ENCODE measurements at regions not wholly inside any gene's neighbourhood (a gene's known extent, or its start where the extent isn't known, plus 50 kb on each side); places are given as distances from the start of the nearest gene placed in this dataset.

GRCh38 chr15:98286200-98286599, 325.7 kb downstream of the ARRDC4 start:
- Mint-ChIP-seq H3K27me3 (peaks cover 21% of the 10 kb centered on the region), H3K9me3 (ENCODE audit: insufficient read depth) (peaks cover 2% of the 10 kb centered on the region), H3K4me3 (no peak overlapping the region), H3K4me1 (peaks cover under 1% of the 10 kb centered on the region), H3K27ac (no peak overlapping the region)
- DNase-seq, result no peak
- Histone ChIP-seq H3K4me3 (ENCODE audit: control extremely low read depth in 1 of 5, extremely low read depth in 1 of 5, insufficient read depth in 1 of 5, low read depth in 2 of 5, low read length in 4 of 5) (no peak overlapping the region), H3K9ac (ENCODE audit: low read length) (no peak overlapping the region), H3K27me3 (replicated peaks in 1 of 4; ENCODE audit: control extremely low read depth in 1 of 4, control insufficient read depth in 3 of 4, insufficient read depth in 4 of 4, low read length in 3 of 4) (peaks cover 0 to 4% (median 0%) of the 10 kb centered on the region in 4 experiments), H3K4me2 (replicated peaks; ENCODE audit: low read depth, low read length, poor library complexity, severe bottlenecking) (no peak overlapping the region), H3K79me2 (ENCODE audit: control insufficient read depth, insufficient read depth, low read length) (no peaks in the 10 kb centered on the region), H3K27ac (ENCODE audit: low read length in 2 of 2) (no peak overlapping the region), H2AFZ (ENCODE audit: insufficient read depth, low read depth, low read length, poor library complexity, severe bottlenecking) (no peak overlapping the region), H3K9me3 (ENCODE audit: control extremely low read depth in 1 of 3, control insufficient read depth in 2 of 3, insufficient read depth in 1 of 3, low read length in 2 of 3) (peaks cover 0 to 11% (median 0%) of the 10 kb centered on the region in 3 donors), H3K4me1 (ENCODE audit: control insufficient read depth in 2 of 2, insufficient read depth in 2 of 2, low read length in 2 of 2) (no peaks in the 10 kb centered on the region), H4K20me1 (ENCODE audit: control insufficient read depth, insufficient read depth, low read length, poor library complexity, severe bottlenecking) (no peaks in the 10 kb centered on the region), H3K36me3 (replicated peaks in 1 of 2; ENCODE audit: control extremely low read depth in 1 of 2, control insufficient read depth in 1 of 2, extremely low read depth in 1 of 2, insufficient read depth in 2 of 2, low read length in 1 of 2) (no peaks in the 10 kb centered on the region)
- POLR2A ChIA-PET, result no interaction called here
- intact Hi-C loops (cut with micrococcal nuclease), result no loop called here
- 75% methylated on average over 5 of the region's 5 CpGs for WGBS (ENCODE audit: insufficient coverage)
- no peak for ATAC-seq (ENCODE audit: low read depth)
- CTCF ChIA-PET, result interaction anchor here (0.9 kb wide), 1 partner anchor 26 kb away, joined by 4 read pairs; no protein-coding TSS in a partner anchor
- TF ChIP-seq CTCF (IDR thresholded peaks at IDR 0.05) (no peak), EZH2 (IDR thresholded peaks at IDR 0.05; ENCODE audit: borderline replicate concordance, insufficient read depth, low read depth, low read length, poor library complexity, severe bottlenecking) (no peak)

- H3K27me3 Mint-ChIP-seq, result peaks cover 27% of the 10 kb centered on the region
- Histone ChIP-seq H3K79me2 (ENCODE audit: control insufficient read depth, insufficient read depth, low read length) (no peaks in the 10 kb centered on the region), H4K20me1 (ENCODE audit: control insufficient read depth, insufficient read depth, low read length, poor library complexity, severe bottlenecking) (no peaks in the 10 kb centered on the region), H3K4me1 (ENCODE audit: control insufficient read depth in 2 of 2, insufficient read depth in 2 of 2, low read length in 2 of 2) (no peaks in the 10 kb centered on the region), H3K4me2 (replicated peaks; ENCODE audit: low read depth, low read length, poor library complexity, severe bottlenecking) (no peak overlapping the region), H3K36me3 (replicated peaks in 1 of 2; ENCODE audit: control extremely low read depth in 1 of 2, control insufficient read depth in 1 of 2, extremely low read depth in 1 of 2, insufficient read depth in 2 of 2, low read length in 1 of 2) (no peaks in the 10 kb centered on the region), H3K27ac (ENCODE audit: low read length in 2 of 2) (no peak overlapping the region), H3K9me3 (ENCODE audit: control extremely low read depth in 1 of 3, control insufficient read depth in 2 of 3, insufficient read depth in 1 of 3, low read length in 2 of 3) (peaks cover 0 to 7% (median 0%) of the 10 kb centered on the region in 3 donors), H2AFZ (ENCODE audit: insufficient read depth, low read depth, low read length, poor library complexity, severe bottlenecking) (no peak overlapping the region), H3K9ac (ENCODE audit: low read length) (no peak overlapping the region), H3K4me3 (ENCODE audit: control extremely low read depth in 1 of 5, extremely low read depth in 1 of 5, insufficient read depth in 1 of 5, low read depth in 2 of 5, low read length in 4 of 5) (no peak overlapping the region), H3K27me3 (replicated peaks in 1 of 4; ENCODE audit: control extremely low read depth in 1 of 4, control insufficient read depth in 3 of 4, insufficient read depth in 4 of 4, low read length in 3 of 4) (peaks cover 0 to 4% (median 0%) of the 10 kb centered on the region in 4 experiments)
- POLR2A ChIA-PET, result no interaction called here
- ATAC-seq (ENCODE audit: low read depth) (no peak), DNase-seq (no peak)
- intact Hi-C loops (cut with micrococcal nuclease), result no loop called here
- no peaks in the 10 kb centered on the region for H3K4me1 Mint-ChIP-seq
- 90% methylated on average over 2 of the region's 3 CpGs for WGBS (ENCODE audit: insufficient coverage)
- no peak overlapping the region for H3K27ac Mint-ChIP-seq
- no peak overlapping the region for H3K4me3 Mint-ChIP-seq
- TF ChIP-seq EZH2 (IDR thresholded peaks at IDR 0.05; ENCODE audit: borderline replicate concordance, insufficient read depth, low read depth, low read length, poor library complexity, severe bottlenecking) (no peak), CTCF (IDR thresholded peaks at IDR 0.05) (no peak)
- CTCF ChIA-PET, result interaction anchor here (0.9 kb wide), 1 partner anchor 25 kb away, joined by 4 read pairs; no protein-coding TSS in a partner anchor
- H3K9me3 Mint-ChIP-seq (ENCODE audit: insufficient read depth), result peaks cover 2% of the 10 kb centered on the region
These were observed 326.3 kb downstream of the ARRDC4 start for GRCh38 chr15:98286831-98287230.
